Hindlimb muscle (tissue), 1 donor: ENCODE measurements at regions not wholly inside any gene's neighbourhood (a gene's known extent, or its start where the extent isn't known, plus 50 kb on each side); places are given as distances from the start of the nearest gene placed in this dataset.
A peak's percentile ranks its signal among the peaks of the same experiment; 100 is the strongest.
"Not testable (repeated sequence)": the region's sequence is repeated elsewhere in the genome, so short reads cannot be mapped to it uniquely, and the experiment has no call there.

Source experiments
- DNase-seq: peaks from one replicate; pipeline ENCODE4 v3.0.0-alpha.2; 2013

- DNase-seq = no peak
Measured at GRCh38 chrX:2640436-2641150, 50.5 kb upstream of the CD99 start.

- DNase-seq = no peak
Measured at GRCh38 chrX:2638279-2638678, 52.8 kb upstream of the CD99 start.

GRCh38 chrX:2635342-2635741 is 55.8 kb upstream of the CD99 start:
- no peak for DNase-seq

- no peak for DNase-seq
Measured at GRCh38 chrX:2632533-2633504, 58.3 kb upstream of the CD99 start.

- no peak for DNase-seq
Measured at GRCh38 chrX:2631743-2632532, 59.2 kb upstream of the CD99 start.

- DNase-seq = not testable (repeated sequence)
Measured at GRCh38 chrX:2630935-2631742, 60.0 kb upstream of the CD99 start.

GRCh38 chrX:2630008-2630934 is 60.8 kb upstream of the CD99 start:
- not testable (repeated sequence) for DNase-seq

GRCh38 chrX:2629316-2630007 is 61.6 kb upstream of the CD99 start:
- no peak for DNase-seq

GRCh38 chrX:2628751-2629315 is 62.3 kb upstream of the CD99 start:
- DNase-seq = no peak

- no peak for DNase-seq
Measured at GRCh38 chrX:2627272-2627867, 63.7 kb upstream of the CD99 start.

GRCh38 chrX:2626750-2627149 is 64.3 kb upstream of the CD99 start:
- DNase-seq = no peak

GRCh38 chrX:2620576-2620975 is 70.5 kb upstream of the CD99 start:
- no peak for DNase-seq

GRCh38 chrX:2618516-2618915 is 72.6 kb upstream of the CD99 start:
- DNase-seq = no peak

- DNase-seq = peak; percentile 46
Measured at GRCh38 chrX:2614911-2615310, 76.2 kb upstream of the CD99 start.

GRCh38 chrX:2610246-2611170 is 80.6 kb upstream of the CD99 start:
- DNase-seq = no peak

- DNase-seq = no peak
Measured at GRCh38 chrX:2609431-2610238, 81.5 kb upstream of the CD99 start.
